ENCODE measurements at regions not wholly inside any gene's neighbourhood (a gene's known extent, or its start where the extent isn't known, plus 50 kb on each side); places are given as distances from the start of the nearest gene placed in this dataset.

DNA sequence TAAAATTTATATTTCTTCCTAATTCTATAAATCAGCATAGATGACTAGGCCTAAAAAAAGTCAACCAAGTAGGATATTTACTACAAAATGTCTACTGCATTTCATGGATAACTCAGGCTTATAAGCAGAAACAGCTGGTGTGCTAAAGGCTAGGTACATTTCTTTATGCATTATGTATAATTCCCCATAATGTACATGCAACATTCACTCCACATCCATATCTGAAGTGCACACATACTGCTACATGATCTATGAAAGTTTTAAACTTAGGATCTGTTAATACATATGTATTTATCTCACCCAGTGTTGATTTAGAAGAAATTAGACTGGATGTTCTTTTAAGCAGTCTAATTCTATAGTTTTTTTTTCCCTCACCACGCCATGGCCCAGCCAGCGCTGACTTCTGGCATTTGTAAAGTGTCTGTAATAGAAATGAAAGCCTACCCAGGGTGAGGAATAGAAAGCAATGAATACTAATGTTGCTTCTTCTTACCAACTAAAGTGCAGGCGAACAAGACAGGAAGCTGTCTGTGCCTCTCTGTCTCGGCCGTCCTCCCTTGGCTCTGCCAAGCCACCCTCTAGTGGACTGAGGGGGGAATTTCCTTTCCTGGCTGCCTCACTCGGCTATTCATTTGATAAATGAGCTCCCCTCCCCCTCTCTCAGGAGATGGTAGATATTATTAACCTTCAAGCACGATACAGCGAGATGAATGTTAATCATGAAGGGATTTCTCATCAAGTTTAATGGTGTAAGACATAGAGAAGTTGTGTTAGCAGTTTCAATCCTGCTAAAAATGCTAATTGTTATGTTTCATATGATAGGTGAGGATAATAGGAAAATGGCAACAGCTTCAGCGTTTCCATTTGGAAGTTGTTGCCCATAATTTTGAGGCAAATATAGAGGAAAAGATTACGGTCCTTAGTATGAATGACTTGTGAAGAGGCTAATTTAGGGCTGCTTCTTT lies 384.5 kb downstream of the MTX2 start:
- peak; percentile 68 for DNase-seq

DNA sequence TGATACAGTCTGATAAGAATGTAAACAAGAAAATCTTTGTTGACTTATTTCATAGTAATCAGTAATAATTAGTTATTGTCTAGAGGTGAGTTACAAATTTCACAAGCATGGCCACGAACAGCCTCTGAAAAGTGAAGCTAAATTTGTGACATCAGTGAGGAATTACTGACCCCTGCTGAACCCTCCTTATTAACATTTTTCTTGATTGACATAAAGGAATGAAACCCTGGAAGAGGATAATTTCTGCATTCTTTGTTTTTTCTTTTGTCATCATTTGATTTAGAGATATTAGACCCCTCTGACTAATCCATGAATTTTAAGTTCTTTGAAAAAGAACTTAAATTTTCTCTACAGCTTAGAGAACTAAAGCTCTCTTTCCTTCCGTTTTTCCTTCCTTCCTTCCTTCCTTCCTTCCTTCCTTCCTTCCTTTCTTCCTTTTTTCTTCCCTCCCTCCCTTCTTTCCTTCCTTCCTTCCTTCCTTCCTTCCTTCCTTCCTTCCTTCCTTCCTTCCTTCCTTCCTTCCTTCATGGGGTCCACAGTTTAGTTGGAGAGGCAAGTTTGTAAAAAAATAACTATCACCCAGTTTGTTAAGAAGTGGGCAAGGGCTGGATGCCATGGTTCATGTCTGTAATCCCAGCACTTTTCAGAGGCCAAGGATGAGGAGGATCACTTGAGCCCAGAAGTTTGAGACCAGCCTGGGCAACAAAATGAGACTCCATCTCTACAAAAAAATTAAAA lies 387.0 kb downstream of the MTX2 start:
- no peak for DNase-seq

GRCh38 chr2:176656776-176657140 lies 387.5 kb downstream of the MTX2 start:
- no peak for DNase-seq

- DNase-seq: no peak
Measured at GRCh38 chr2:176657393-176657792, 388.2 kb downstream of the MTX2 start.

DNA sequence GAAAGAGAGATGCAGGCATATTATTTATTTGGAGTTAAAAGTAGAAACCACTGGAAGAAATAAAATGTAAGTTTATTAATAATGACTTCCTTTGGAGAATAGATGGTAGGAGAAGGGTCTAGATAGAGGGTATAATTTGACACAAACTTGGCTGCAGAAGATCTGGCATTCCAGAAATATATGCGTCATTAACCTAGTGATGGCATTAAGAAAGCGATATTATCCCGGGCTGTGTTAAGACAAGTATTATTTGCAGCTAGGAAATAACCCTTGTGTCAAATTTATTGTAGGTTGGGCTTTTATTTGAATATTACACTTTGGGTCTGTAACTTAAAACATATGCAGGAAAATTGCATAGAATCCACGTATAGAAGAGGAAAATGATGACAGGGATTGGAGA lies 389.5 kb downstream of the MTX2 start:
- no peak for DNase-seq

GRCh38 chr2:176662753-176663152 lies 393.5 kb downstream of the MTX2 start:
- DNase-seq: no peak

- DNase-seq: no peak
Measured at GRCh38 chr2:176664478-176664877, 395.2 kb downstream of the MTX2 start.

- no peak for DNase-seq
Measured at GRCh38 chr2:176665086-176665485, 395.8 kb downstream of the MTX2 start.

DNA sequence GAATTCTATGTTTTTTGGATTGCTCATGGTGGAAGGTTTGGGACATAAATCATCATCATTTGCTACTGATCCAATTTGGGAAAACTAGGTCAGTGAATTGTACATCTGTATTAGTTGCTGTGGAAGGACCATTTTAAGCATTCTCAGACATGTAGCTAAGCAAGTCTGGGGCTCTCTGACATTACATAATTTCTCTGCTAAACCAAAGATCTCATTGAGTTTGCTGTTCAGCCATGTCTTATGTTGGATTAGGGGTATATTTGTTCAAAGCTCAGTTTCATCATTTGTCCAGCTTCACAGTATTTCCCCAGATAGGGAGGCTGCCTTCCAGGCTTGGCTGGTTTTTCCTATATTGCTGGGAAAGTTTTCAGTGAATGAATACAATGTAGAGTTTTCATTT lies 399.7 kb downstream of the MTX2 start:
- no peak for DNase-seq

DNA sequence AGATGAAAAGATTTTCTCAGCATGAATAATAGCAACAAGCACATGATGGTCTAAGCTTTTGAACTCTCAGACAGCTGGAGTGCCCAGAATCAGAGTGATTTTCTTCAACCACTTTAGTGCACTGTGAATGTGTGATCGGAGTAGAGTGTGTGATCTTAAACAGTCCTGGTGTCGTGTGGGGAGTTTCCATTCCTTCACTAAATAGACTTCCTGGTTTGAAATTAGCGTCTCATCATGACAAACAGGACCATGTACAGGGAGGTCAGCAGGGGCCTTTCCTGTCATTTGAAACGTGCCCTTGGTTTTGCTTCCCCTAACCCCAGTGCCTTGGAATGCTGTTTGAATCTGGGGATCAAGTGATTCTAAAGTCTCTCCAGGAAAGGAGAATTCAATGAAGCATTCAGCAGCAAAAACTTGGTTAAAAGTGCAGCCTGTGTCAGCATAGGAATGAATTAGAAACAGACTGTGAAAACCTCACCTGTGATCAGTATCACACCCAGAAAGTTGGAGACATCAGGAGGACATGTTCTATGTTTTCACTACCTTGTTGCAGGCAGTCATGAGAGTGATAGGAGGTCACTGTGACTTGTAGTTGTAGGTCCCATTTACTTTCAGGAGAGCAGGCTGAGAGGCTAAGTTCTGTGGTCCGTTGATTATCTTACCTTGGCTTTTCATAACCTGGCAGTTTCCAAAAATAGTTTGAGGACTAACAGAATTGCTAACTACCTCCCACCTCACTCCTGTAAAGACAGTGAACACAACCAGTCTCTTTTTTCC lies 400.3 kb downstream of the MTX2 start:
- DNase-seq: no peak

- no peak for DNase-seq
Measured at GRCh38 chr2:176675271-176675949, 406.2 kb downstream of the MTX2 start.

- no peak for DNase-seq
Measured at GRCh38 chr2:176677746-176678265, 408.6 kb downstream of the MTX2 start.

DNA sequence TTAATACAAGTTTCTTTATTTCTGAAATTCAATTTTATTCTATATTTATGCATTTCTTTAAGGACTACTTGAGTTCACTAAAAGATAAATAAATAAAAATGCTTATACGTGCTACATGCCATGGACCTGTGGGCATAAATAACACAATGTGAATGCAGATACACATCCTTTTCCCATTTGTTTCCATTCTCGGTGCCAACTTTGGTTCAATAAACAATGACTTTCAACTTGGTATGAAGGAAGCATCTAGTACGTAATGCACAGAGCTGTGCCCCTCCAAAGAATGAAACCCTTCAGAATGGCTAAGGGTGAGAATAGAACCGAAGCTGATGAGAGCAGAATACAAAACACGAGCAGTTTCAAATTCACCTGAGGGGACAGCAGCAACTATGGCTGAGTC lies 409.3 kb downstream of the MTX2 start:
- DNase-seq: no peak

DNA sequence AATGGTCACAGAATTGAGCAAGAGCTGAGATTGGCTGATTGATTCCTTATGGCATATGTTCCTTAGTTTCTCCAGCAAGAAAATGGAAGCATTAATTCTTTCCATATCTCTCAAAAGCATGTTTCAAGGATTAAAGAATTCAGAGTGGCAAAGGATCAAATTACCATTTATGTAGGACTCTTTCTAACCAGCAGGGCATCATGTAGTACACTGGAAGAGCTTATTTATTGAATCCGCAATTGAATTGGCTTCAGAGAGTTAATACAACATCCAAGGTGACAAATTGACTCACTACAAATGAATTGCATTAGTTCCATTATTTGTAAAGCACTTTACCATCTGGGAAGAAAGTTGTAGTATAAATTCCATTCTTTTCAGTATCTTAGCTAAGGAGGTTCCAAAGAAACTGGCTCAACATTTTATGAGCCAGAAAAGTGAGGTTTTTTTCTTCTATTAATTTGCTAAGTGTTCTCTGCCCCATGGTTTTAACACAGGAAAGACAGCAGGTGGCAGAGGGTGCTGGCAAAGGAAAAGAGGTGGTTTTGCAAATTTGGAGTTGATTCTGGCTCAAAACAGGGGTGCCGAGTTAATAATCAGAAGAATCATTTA lies 409.9 kb downstream of the MTX2 start:
- DNase-seq: no peak

GRCh38 chr2:176680916-176681516 lies 411.8 kb downstream of the MTX2 start:
- DNase-seq: no peak

GRCh38 chr2:176681584-176682115 lies 412.4 kb downstream of the MTX2 start:
- no peak for DNase-seq

- no peak for DNase-seq
Measured at GRCh38 chr2:176682278-176682677, 413.0 kb downstream of the MTX2 start.

GRCh38 chr2:176683618-176684111 lies 414.4 kb downstream of the MTX2 start:
- no peak for DNase-seq

GRCh38 chr2:176685908-176686307 lies 416.7 kb downstream of the MTX2 start:
- no peak for DNase-seq

DNA sequence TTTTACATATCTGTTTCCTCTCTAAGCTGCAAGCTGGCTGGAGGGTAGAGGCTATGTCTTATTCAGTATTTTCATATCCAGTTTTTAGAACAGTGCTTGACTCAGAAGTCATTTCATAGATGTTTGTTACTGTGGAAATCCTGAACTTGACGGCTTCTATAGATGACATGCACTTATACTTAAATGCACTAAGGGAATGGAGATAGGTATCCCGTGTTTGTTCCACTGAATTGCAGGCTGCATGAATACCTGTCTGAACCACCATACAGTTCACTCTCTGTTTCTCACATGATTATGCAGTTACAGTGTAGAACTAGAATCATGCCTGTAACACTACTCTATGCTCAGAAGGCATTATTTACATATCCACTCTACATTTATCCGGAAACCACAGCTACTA lies 417.1 kb downstream of the MTX2 start:
- DNase-seq: no peak

- no peak for DNase-seq
Measured at GRCh38 chr2:176687342-176687741, 418.1 kb downstream of the MTX2 start.
